Hindlimb muscle (tissue), 1 donor: ENCODE measurements at regions not wholly inside any gene's neighbourhood (a gene's known extent, or its start where the extent isn't known, plus 50 kb on each side); places are given as distances from the start of the nearest gene placed in this dataset.

Experiments used
- DNase-seq: peaks from one replicate; pipeline ENCODE4 v3.0.0-alpha.2; 2013

DNA sequence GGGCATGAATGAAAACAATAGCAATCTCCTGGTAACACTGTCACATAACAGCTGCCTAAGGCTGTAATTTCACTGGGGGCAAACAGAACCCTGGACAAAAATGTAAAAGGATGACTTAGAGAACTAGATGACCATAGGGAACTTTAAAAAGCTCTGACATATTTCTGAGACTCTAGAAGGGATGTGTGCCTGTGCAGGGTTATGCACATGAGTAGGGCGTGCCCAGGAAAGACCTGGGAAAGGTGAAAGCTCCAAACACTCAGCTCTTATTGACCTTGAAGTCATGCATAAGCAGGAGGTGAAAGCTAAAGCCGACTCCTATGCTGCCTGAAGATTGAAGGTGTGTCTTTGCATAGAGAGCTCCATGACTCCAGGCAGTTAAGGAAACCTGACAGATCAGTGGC, 118.4 kb upstream of the BTBD3 start:
- no peak for DNase-seq

DNA sequence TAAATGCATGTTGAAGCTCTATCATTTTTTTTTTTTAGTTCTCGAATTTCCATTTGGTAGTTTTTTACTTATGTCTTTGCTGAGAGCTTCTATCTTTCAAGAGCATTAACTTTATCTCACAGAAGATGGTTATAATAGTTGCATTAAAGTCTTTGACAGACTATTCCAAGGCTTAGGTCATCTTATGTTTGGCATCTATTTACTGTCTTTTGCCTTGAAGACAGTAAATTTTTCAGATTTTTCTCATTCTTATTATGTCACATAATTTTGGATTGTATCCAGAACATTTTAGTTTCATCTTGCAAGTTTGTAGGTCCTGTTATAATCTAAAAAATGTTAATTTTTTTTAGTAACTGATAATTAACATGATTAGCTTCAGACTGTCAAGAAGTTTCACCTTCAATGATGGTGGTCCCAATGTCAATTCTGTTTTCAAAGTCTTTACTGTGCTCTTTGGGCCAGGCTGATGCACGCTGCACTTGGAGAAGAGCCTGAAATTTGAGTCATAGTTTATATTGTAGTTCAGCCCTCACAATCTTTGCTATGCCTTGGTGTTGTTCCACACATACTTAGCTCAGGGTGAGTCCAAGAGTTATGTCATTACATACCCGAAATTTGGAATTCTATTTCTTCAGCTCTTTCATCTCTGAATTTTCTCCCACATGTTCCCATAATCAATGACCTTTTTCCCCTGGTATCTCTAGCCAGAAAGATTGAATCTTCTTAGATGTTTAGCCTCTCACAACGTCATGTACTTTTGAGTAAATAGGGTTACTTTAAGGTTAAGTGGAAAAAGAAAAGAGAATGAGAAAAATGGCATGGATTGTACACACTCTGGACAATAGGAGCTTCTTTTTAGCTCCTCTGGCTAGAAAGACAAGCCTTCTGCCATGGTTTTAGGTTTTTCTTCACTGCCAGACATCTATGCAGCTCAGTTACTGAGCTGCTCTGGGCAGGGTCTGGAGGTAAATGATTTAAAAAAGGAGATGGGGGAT, 110.3 kb upstream of the BTBD3 start:
- DNase-seq, result peak; percentile 75

DNA sequence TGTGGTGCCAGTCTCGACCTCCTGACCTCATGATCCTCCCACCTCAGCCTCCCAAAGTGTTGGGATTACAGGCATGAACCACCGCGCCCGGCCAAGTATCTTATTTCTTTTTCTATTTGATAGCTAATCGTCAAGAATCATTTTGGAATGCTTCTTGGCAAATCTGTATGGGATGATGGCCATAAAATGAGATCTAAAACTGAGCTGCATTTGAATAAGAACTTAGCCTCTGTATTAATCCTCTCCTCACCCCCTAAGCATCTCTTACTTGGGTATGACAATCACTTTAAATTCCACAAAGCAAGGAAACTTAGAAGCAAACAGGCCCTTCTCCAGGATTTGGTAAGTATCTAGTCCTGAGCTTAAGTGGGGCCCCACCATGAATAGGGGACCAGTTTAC, 108.9 kb upstream of the BTBD3 start:
- DNase-seq, result no peak

DNA sequence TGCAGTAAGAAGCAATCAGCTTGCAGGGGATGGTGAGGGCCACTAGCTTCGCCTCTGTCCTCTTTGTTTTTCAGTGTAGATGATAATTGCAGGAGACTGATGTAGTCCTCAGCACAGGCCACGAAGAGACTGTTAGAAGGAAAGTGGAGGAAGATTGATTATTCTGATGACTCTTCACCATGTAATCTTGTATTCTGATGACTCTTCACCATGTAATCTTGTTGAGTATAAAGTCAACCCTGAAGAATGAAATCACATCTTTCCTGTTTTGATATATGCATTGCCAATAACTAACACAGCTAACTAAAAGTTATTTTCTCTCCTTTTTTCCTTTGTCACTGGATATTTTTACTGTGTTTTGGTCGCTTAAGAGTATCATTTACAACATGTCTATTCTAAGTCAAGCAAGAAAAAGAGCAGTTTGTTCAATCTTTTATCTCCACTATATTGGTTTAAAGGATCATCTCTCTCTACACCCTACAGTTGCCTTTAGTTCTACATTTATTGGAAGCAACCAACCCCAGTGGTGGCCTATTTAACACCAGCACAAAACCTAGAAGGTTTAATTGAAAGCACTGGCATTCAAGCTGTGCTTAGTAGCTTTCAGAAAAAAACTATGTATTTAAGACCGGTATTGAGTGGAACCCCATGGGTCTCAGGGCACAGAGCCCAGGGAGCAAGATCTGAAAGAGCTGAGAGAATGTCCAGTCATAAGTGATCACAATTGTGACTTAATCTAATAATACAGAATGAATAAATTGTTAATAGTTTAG, 107.2 kb upstream of the BTBD3 start:
- DNase-seq, result no peak

DNA sequence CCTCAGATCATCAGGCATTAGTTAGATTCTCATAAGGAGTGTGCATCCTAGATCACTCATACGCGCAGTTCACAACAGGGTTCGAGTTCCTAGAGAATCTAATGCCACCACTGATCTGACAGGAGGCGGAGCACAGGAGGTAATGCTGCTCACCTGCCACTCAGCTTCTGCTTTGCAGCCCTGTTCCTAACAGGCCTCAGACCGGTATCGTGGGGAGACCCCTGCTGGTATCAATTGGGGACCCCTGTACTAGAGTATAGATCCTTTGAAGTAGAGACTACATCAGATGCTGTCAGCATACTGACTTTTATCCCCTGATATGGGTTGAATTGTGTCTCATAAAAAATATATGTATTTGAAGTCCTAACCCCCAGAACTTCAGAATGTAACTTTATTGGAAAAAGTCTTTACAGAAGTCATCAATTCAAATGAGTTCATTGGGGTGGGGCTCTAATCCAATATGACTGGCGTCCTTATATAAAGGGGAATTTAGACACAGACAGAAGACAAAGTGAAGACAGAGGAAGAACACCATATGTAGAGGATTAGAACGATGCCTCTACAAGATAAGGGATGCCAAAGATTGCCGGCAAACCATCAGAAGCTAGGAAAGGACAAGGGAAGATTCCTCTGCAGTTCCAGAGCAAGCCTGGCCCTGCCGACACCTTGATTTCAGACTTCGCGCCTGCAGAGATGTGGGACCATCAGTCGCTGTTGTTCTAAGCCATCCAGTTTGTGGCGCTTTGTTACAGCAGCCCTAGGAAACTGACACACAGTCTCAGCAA, 104.4 kb upstream of the BTBD3 start:
- no peak for DNase-seq

DNA sequence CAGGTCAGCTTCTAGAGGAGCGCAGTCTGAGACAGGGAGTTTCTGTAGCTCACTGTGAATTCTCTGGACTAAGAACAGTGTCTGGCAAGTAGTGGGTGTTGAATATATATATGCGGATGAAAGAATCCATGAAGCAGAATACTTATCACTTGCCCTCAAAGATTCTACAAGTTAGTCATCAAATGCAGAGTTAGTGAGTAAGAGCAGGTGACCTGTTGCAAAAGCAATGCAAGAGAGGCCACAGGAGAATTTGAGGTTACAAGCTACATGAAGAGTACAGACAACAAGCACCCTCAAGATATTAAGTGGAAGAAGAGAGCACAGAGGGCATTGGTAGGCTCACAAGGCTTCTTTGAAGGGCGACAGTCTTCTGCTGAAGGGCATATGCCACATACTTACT, 103.4 kb upstream of the BTBD3 start:
- DNase-seq, result no peak

GRCh38 chr20:11820838-11821237, 96.9 kb upstream of the BTBD3 start:
- DNase-seq, result no peak

DNA sequence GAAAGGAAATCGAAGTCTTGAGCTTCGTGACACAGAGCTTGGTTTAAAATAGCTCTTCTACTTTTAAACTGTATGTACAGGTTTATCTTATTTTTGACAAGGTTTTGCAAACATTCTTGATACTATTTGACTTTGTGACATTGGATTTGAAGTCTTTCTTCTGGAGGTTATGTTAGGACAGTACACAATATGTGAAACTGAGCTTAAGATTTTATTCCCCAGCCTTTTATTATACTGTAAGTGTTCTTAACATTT, 95.2 kb upstream of the BTBD3 start:
- no peak for DNase-seq

- DNase-seq, result no peak
These were observed 91.4 kb upstream of the BTBD3 start for GRCh38 chr20:11826334-11826733.

DNA sequence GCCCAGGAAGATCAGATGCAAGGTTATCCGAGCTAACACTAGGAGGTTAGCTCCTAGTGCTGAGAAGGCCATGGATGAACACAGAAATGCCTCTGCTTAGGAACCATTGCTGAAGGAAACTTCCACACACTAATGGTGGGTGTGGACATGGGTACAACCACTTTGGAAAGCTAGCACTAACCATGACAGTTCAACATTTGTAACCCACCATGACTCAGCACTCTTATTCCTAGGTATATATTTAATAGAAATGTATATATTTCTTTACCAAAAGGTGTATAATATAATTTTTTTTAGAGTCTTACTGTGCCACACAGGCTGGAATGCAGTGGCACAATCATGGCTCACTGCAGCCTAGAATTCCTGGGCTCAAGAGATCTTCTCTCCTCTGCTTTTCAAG, 85.3 kb upstream of the BTBD3 start:
- DNase-seq, result no peak

- DNase-seq, result no peak
These were observed 84.8 kb upstream of the BTBD3 start for GRCh38 chr20:11832851-11833250.

- no peak for DNase-seq
These were observed 83.9 kb upstream of the BTBD3 start for GRCh38 chr20:11833825-11834224.

DNA sequence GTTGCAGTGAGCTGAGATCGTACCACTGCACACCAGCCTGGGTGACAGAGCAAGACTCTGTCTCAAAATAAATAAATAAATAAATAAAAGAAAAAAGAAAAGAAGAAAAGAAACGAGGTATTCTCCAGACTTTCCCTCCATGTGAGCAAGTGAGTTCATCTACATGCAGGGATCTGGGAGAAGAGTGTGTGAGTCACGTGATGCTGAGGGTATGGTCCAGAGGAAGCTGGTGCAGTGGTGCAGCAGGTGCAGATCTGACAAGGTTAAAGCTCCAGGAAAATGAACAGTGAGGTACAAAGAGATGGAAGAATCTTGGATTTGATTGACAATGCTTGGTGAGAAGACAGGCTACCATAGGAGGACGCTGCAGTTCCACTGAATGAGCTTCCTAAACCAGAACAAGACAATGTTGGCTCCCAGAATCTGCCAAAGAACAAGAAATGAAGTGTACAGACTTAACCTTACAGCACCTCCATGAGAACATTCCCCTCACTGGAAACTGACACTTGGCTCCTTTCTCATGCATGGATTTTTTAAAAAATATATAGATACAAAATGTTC, 79.5 kb upstream of the BTBD3 start:
- DNase-seq, result no peak

- DNase-seq, result no peak
These were observed 75.7 kb upstream of the BTBD3 start for GRCh38 chr20:11841972-11842461.

DNA sequence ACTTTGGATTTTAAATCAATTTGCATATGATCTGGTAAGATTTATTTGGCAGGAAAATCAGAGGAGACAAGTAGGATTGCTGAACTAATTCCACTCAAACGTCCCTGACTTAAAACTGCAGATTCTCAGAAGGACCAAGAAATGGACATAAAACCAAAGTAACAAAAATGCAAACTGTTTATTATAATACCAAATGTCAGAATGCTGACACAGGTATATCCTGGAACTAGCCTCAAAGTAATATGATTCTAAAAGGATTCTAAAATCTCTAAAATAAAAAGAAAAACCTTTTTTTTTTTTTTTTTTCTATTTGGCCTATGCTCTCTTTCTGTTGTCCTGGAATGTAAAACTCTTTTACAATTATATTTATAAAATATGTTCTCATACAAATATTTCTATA, 74.4 kb upstream of the BTBD3 start:
- no peak for DNase-seq

DNA sequence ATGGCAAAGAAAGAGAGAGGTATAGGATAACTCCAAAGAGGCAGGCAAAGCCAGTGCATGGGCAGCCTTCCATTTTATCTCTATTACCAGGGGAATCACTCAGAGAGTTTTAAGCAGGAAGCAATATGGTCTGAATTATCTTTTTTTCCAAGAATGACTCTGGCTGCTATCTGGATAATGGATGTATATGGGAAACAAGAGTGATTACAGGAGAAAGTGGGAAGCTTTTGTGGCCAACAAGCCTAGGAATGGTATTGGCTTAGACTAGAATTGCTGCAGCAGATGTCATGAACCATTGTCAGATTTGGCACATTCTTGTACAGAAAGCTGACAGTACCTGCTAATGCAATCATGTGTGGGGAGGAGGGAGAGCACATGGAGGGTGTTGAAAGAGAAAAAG, 73.0 kb upstream of the BTBD3 start:
- peak; percentile 37 for DNase-seq

DNA sequence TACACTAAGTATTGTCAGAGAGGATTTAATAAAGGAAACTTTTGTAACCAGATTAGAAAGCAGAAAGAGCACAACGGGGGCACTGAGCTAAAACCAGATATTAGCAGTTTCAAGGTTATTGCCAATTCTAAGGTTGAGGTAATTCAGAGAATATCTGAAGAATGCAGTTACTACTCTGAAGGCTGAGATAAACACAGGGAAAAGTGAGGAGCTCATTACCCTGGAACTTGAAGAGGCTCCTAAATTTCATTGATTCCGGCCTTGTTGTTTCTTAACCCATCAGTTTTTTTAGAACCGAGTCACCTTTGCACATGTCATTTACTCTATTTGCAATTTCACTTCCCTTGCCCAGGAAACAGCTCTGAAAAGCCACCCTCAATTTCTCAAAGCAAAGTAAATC, 72.4 kb upstream of the BTBD3 start:
- no peak for DNase-seq

DNA sequence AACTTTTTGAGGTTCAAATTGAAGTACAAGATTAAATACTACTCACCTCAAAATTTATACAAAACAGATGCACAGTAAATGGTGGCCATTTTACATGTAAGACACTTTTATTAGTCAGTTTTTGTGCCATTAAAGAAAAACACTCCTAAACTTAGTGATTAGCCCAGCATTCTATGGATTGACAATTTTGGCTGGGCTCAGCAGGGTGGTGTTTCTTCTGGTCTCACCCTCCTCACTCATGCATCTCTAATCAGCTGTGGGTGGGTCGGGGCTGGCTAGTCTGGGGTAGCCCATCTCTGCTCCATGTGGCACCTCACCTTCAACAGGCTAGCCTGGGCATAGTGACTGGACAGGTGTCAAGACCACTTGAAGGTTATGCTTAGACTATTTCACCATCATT, 71.6 kb upstream of the BTBD3 start:
- no peak for DNase-seq

DNA sequence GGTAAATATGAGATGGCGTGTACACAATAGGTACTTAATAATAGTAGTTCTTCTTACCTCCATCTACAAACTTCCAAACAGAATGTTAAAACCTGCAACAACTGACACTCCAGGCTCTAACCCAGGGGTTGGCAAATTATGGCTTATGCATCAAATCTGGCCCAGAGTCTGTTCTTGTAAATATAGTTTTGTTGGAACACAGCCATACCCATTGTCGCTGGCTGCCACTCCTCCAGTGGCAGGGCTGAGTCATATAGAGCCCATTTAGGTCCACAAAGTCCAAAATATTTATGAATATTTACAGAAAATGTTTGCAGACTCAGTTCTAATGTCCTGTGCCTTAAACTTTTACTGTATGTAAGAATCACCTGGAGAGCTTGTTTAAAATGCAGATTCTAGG, 69.9 kb upstream of the BTBD3 start:
- DNase-seq, result no peak

DNA sequence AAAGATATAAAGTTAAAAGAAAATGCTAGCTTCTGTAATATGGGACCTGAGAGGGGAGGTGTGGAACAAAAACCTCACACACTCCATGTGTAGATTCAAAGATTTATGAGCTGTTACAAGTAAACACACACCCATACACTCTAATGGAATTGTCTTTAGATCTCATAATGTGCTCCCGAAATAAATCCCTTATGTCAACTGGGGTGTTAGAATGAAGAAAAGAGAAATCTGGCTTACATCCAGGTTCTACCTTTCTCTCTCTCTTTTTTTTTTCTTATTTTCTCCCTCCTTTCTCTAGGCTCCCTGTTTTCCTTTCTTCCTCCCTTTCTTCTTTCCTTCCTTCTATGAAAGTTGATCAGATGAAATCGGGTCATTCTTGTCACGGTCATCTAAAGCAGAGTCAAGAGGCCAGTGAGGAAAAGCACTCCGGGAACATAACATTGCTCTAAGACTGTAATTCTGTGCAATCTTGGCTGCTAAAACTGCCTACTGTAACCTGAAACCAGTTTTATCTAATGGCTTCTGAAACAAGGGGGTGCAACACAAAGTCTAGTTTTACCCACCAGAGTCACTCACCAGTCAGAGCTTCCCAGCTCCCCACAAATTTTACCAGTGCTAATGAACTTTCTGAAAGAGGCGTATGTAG, 68.3 kb upstream of the BTBD3 start:
- DNase-seq, result no peak

GRCh38 chr20:11849976-11850670, 67.6 kb upstream of the BTBD3 start:
- DNase-seq, result no peak

- no peak for DNase-seq
These were observed 66.8 kb upstream of the BTBD3 start for GRCh38 chr20:11850901-11851300.
